ENCODE measurements at regions not wholly inside any gene's neighbourhood (a gene's known extent, or its start where the extent isn't known, plus 50 kb on each side); places are given as distances from the start of the nearest gene placed in this dataset.

GRCh38 chr14:96148631-96149030 lies 56.0 kb upstream of the BDKRB2 start:
- H3K27me3 ChIP-seq, result no peaks in the 10 kb centered on the region
- no peaks in the 10 kb centered on the region for H3K9me3 ChIP-seq (ENCODE audit: low read depth)
- DNase-seq (ENCODE audit: low spot score), result no peak
- no peaks in the 10 kb centered on the region for H3K79me2 ChIP-seq
- H3K4me1 ChIP-seq (ENCODE audit: insufficient read depth), result peaks cover 5% of the 10 kb centered on the region
- 92% methylated on average over 3 of the region's 3 CpGs for WGBS (ENCODE audit: low lambda C conversion rate, missing lambda C conversion rate)
- TF ChIP-seq EZH2 (IDR thresholded peaks at IDR 0.05; ENCODE audit: borderline replicate concordance) (no peak), EZH2phosphoT487 (IDR thresholded peaks at IDR 0.05; ENCODE audit: low read depth, severe bottlenecking, unreplicated experiment) (no peak), CTCF (IDR thresholded peaks at IDR 0.05; ENCODE audit: poor library complexity) (no peak)
- H4K20me1 ChIP-seq (ENCODE audit: insufficient read depth, poor library complexity, severe bottlenecking), result no peaks in the 10 kb centered on the region
- no peak overlapping the region for H2AFZ ChIP-seq
- H3K4me2 ChIP-seq, result no peak overlapping the region
- no peak overlapping the region for H3K4me3 ChIP-seq
- H3K9me2 ChIP-seq (replicated peaks; ENCODE audit: insufficient read depth), result no peaks in the 10 kb centered on the region
- no peaks in the 10 kb centered on the region for H3K36me3 ChIP-seq (replicated peaks; ENCODE audit: insufficient read depth, low read depth)
- no peak overlapping the region for H3K27ac ChIP-seq

- Histone ChIP-seq H3K9me2 (replicated peaks; ENCODE audit: insufficient read depth) (no peaks in the 10 kb centered on the region), H3K27me3 (no peaks in the 10 kb centered on the region), H3K4me1 (ENCODE audit: insufficient read depth) (peaks cover 5% of the 10 kb centered on the region), H3K79me2 (no peaks in the 10 kb centered on the region), H3K36me3 (replicated peaks; ENCODE audit: insufficient read depth, low read depth) (no peaks in the 10 kb centered on the region), H3K9me3 (ENCODE audit: low read depth) (no peaks in the 10 kb centered on the region), H3K27ac (no peak overlapping the region), H4K20me1 (ENCODE audit: insufficient read depth, poor library complexity, severe bottlenecking) (no peaks in the 10 kb centered on the region), H3K4me3 (no peak overlapping the region), H2AFZ (no peak overlapping the region), H3K4me2 (no peak overlapping the region)
- 87% methylated on average over 4 of the region's 4 CpGs for WGBS (ENCODE audit: low lambda C conversion rate, missing lambda C conversion rate)
- TF ChIP-seq EZH2phosphoT487 (IDR thresholded peaks at IDR 0.05; ENCODE audit: low read depth, severe bottlenecking, unreplicated experiment), result no peak
- TF ChIP-seq CTCF (IDR thresholded peaks at IDR 0.05; ENCODE audit: poor library complexity), result no peak
- TF ChIP-seq EZH2 (IDR thresholded peaks at IDR 0.05; ENCODE audit: borderline replicate concordance), result no peak
- no peak for DNase-seq (ENCODE audit: low spot score)
Measured at GRCh38 chr14:96149131-96149530, 55.5 kb upstream of the BDKRB2 start.

GRCh38 chr14:96150214-96150613 lies 54.4 kb upstream of the BDKRB2 start:
- H3K36me3 ChIP-seq (replicated peaks; ENCODE audit: insufficient read depth, low read depth), result no peaks in the 10 kb centered on the region
- no peaks in the 10 kb centered on the region for H3K27me3 ChIP-seq
- 66% methylated on average over 3 of the region's 3 CpGs for WGBS (ENCODE audit: low lambda C conversion rate, missing lambda C conversion rate)
- no peaks in the 10 kb centered on the region for H3K9me2 ChIP-seq (replicated peaks; ENCODE audit: insufficient read depth)
- no peaks in the 10 kb centered on the region for H3K9me3 ChIP-seq (ENCODE audit: low read depth)
- no peak for TF ChIP-seq EZH2phosphoT487 (IDR thresholded peaks at IDR 0.05; ENCODE audit: low read depth, severe bottlenecking, unreplicated experiment)
- TF ChIP-seq EZH2 (IDR thresholded peaks at IDR 0.05; ENCODE audit: borderline replicate concordance), result no peak
- TF ChIP-seq CTCF (IDR thresholded peaks at IDR 0.05; ENCODE audit: poor library complexity), result no peak
- H4K20me1 ChIP-seq (ENCODE audit: insufficient read depth, poor library complexity, severe bottlenecking), result no peaks in the 10 kb centered on the region
- H3K4me1 ChIP-seq (ENCODE audit: insufficient read depth), result peaks cover 5% of the 10 kb centered on the region
- H3K4me3 ChIP-seq, result no peak overlapping the region
- H3K27ac ChIP-seq, result no peak overlapping the region
- H2AFZ ChIP-seq, result no peak overlapping the region
- no peak overlapping the region for H3K4me2 ChIP-seq
- H3K79me2 ChIP-seq, result no peaks in the 10 kb centered on the region
- no peak for DNase-seq (ENCODE audit: low spot score)

GRCh38 chr14:96151242-96151641 lies 53.4 kb upstream of the BDKRB2 start:
- no peaks in the 10 kb centered on the region for H3K9me2 ChIP-seq (replicated peaks; ENCODE audit: insufficient read depth)
- no peak for DNase-seq (ENCODE audit: low spot score)
- H3K4me2 ChIP-seq, result no peak overlapping the region
- no peak overlapping the region for H2AFZ ChIP-seq
- WGBS (ENCODE audit: low lambda C conversion rate, missing lambda C conversion rate), result 77% methylated on average over 13 of the region's 13 CpGs
- no peaks in the 10 kb centered on the region for H3K36me3 ChIP-seq (replicated peaks; ENCODE audit: insufficient read depth, low read depth)
- H3K79me2 ChIP-seq, result no peaks in the 10 kb centered on the region
- no peak for TF ChIP-seq EZH2phosphoT487 (IDR thresholded peaks at IDR 0.05; ENCODE audit: low read depth, severe bottlenecking, unreplicated experiment)
- no peak for TF ChIP-seq CTCF (IDR thresholded peaks at IDR 0.05; ENCODE audit: poor library complexity)
- no peak for TF ChIP-seq EZH2 (IDR thresholded peaks at IDR 0.05; ENCODE audit: borderline replicate concordance)
- H3K27ac ChIP-seq, result no peak overlapping the region
- H4K20me1 ChIP-seq (ENCODE audit: insufficient read depth, poor library complexity, severe bottlenecking), result no peaks in the 10 kb centered on the region
- H3K27me3 ChIP-seq, result no peaks in the 10 kb centered on the region
- H3K4me1 ChIP-seq (ENCODE audit: insufficient read depth), result peaks cover 4% of the 10 kb centered on the region
- H3K9me3 ChIP-seq (ENCODE audit: low read depth), result no peaks in the 10 kb centered on the region
- H3K4me3 ChIP-seq, result no peak overlapping the region

Measured in hepatocyte (in vitro differentiated cells).